ENCODE measurements at regions not wholly inside any gene's neighbourhood (a gene's known extent, or its start where the extent isn't known, plus 50 kb on each side); places are given as distances from the start of the nearest gene placed in this dataset.

DNA sequence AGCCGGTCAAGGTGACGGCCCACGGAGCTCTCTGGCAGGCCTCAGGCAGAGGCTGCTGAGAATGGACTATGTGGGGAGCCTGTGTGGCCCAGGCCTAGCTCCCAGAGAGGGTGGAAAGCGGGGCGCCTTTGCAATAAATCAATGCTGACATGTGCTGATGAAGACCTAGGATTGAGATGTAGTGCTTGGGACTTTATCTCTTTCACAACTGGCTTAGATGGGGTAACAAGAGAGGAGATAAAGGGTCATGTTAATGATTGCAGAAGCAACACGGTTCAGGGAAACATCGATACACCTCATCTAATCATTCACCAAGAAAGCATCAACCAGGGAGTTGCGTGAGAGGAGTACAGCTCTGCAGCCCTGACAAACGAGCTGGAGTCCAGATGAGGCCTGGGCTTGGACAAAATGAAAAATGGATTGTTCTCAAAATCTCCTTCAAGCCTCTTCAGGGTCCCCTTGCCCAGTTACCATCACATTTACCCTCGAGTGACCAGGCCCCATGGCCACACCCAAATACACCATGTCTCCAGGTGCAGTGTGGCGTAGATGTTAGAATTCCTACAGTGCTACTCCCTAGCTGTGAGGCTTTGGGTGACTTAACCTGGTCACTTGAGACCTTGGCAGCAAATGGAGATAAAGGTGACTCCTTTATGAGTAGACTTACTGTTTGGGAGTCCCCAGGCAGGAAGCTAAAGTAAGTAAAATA, 146.4 kb upstream of the LIPC start (continued):
- TF ChIP-seq HNF4A (CRISPR knock-in tag; IDR thresholded peaks at IDR 0.05) = peak; percentile 81
- TF ChIP-seq TBX2 (CRISPR knock-in tag; IDR thresholded peaks at IDR 0.05; ENCODE audit: borderline replicate concordance) = peak; percentile 91
- peak; percentile 51; the same call in 1 of the 2 replicates for TF ChIP-seq AHR (CRISPR knock-in tag; IDR thresholded peaks at IDR 0.05)
- TF ChIP-seq TFDP1 (CRISPR knock-in tag; IDR thresholded peaks at IDR 0.05; ENCODE audit: borderline replicate concordance) = peak; percentile 25; the same call in 1 of the 2 replicates
- peak; percentile 79 for TF ChIP-seq ZNF605 (CRISPR knock-in tag; IDR thresholded peaks at IDR 0.05)
- TF ChIP-seq NBN (conservative IDR thresholded peaks at IDR 0.05) = no peak
- no peak for TF ChIP-seq MYNN (CRISPR knock-in tag; IDR thresholded peaks at IDR 0.05; ENCODE audit: low read depth)
- TF ChIP-seq RFXAP (CRISPR knock-in tag; IDR thresholded peaks at IDR 0.05; ENCODE audit: borderline replicate concordance) = no peak
- TF ChIP-seq GLMP (CRISPR knock-in tag; IDR thresholded peaks at IDR 0.05; ENCODE audit: borderline replicate concordance) = no peak
- peak; percentile 71 for TF ChIP-seq MED1 (CRISPR knock-in tag; IDR thresholded peaks at IDR 0.05)
- no peak for TF ChIP-seq SRSF9 (IDR thresholded peaks at IDR 0.05; ENCODE audit: borderline replicate concordance, insufficient read depth, low read depth, low read length, poor library complexity, severe bottlenecking)
- TF ChIP-seq GLI4 (CRISPR knock-in tag; IDR thresholded peaks at IDR 0.05; ENCODE audit: borderline replicate concordance) = no peak
- TF ChIP-seq, protein P1, sequence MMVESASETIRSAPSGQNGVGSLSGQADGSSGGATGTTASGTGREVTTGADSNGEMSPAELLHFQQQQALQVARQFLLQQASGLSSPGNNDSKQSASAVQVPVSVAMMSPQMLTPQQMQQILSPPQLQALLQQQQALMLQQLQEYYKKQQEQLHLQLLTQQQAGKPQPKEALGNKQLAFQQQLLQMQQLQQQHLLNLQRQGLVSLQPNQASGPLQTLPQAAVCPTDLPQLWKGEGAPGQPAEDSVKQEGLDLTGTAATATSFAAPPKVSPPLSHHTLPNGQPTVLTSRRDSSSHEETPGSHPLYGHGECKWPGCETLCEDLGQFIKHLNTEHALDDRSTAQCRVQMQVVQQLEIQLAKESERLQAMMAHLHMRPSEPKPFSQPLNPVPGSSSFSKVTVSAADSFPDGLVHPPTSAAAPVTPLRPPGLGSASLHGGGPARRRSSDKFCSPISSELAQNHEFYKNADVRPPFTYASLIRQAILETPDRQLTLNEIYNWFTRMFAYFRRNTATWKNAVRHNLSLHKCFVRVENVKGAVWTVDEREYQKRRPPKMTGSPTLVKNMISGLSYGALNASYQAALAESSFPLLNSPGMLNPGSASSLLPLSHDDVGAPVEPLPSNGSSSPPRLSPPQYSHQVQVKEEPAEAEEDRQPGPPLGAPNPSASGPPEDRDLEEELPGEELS (CRISPR knock-in tag; IDR thresholded peaks at IDR 0.05) = peak; percentile 84
- no peak; the same call in 1 of the 2 replicates for TF ChIP-seq CREM (IDR thresholded peaks at IDR 0.05)
- TF ChIP-seq CREM (CRISPR knock-in tag; IDR thresholded peaks at IDR 0.05) = no peak
- TF ChIP-seq PITX1 (CRISPR knock-in tag; IDR thresholded peaks at IDR 0.05) = peak; percentile 59
- 0 out of 2 replicates have a peak, but pooled peaks have one; percentile 34 for TF ChIP-seq GABPB1 (CRISPR knock-in tag; IDR thresholded peaks at IDR 0.05)
- no peak for TF ChIP-seq TCF12 (IDR thresholded peaks at IDR 0.05)
- TF ChIP-seq TCF12 (CRISPR knock-in tag; IDR thresholded peaks at IDR 0.05) = no peak
- TF ChIP-seq ZFYVE20 (CRISPR knock-in tag; IDR thresholded peaks at IDR 0.05; ENCODE audit: borderline replicate concordance, low read depth) = no peak
- TF ChIP-seq, protein P2, sequence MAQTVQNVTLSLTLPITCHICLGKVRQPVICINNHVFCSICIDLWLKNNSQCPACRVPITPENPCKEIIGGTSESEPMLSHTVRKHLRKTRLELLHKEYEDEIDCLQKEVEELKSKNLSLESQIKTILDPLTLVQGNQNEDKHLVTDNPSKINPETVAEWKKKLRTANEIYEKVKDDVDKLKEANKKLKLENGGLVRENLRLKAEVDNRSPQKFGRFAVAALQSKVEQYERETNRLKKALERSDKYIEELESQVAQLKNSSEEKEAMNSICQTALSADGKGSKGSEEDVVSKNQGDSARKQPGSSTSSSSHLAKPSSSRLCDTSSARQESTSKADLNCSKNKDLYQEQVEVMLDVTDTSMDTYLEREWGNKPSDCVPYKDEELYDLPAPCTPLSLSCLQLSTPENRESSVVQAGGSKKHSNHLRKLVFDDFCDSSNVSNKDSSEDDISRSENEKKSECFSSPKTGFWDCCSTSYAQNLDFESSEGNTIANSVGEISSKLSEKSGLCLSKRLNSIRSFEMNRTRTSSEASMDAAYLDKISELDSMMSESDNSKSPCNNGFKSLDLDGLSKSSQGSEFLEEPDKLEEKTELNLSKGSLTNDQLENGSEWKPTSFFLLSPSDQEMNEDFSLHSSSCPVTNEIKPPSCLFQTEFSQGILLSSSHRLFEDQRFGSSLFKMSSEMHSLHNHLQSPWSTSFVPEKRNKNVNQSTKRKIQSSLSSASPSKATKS (CRISPR knock-in tag; IDR thresholded peaks at IDR 0.05) = no peak
- peak; percentile 11; the same call in 1 of the 2 replicates for TF ChIP-seq ZNF644 (CRISPR knock-in tag; IDR thresholded peaks at IDR 0.05; ENCODE audit: low read depth)
